NK-92 treated with Interleukin-12 subunit alpha and Interleukin-12 subunit beta, amount 100 ng/mL, for 24 hours (cell line): ENCODE measurements at regions not wholly inside any gene's neighbourhood (a gene's known extent, or its start where the extent isn't known, plus 50 kb on each side); places are given as distances from the start of the nearest gene placed in this dataset.

Source experiments
- DNase-seq: peaks from one replicate; lab custom pipeline; 2025; lab: John Stamatoyannopoulos, UW

- DNase-seq: no peak
Observed at GRCh38 chr1:116232989-116233514, 121.9 kb downstream of the MAB21L3 start.

GRCh38 chr1:116234429-116234828, 123.2 kb downstream of the MAB21L3 start:
- no peak for DNase-seq

GRCh38 chr1:116239916-116240315, 128.7 kb downstream of the MAB21L3 start:
- no peak for DNase-seq

GRCh38 chr1:116242741-116243140, 130.3 kb upstream of the ATP1A1 start:
- no peak for DNase-seq

GRCh38 chr1:116243333-116244054, 129.6 kb upstream of the ATP1A1 start:
- DNase-seq: no peak

GRCh38 chr1:116246174-116246573, 126.9 kb upstream of the ATP1A1 start:
- no peak for DNase-seq

- no peak for DNase-seq
Observed at GRCh38 chr1:116252271-116252670, 120.8 kb upstream of the ATP1A1 start.

- DNase-seq: no peak
Observed at GRCh38 chr1:116252785-116253184, 120.3 kb upstream of the ATP1A1 start.

GRCh38 chr1:116253566-116254382, 119.3 kb upstream of the ATP1A1 start:
- DNase-seq: no peak

- no peak for DNase-seq
Observed at GRCh38 chr1:116254776-116255175, 118.3 kb upstream of the ATP1A1 start.

- no peak for DNase-seq
Observed at GRCh38 chr1:116255486-116256285, 117.4 kb upstream of the ATP1A1 start.

GRCh38 chr1:116256286-116256649, 116.8 kb upstream of the ATP1A1 start:
- no peak for DNase-seq

GRCh38 chr1:116256875-116257274, 116.2 kb upstream of the ATP1A1 start:
- DNase-seq: no peak

- peak; percentile 22 for DNase-seq
Observed at GRCh38 chr1:116257341-116257767, 115.7 kb upstream of the ATP1A1 start.

GRCh38 chr1:116257836-116258235, 115.2 kb upstream of the ATP1A1 start:
- no peak for DNase-seq

GRCh38 chr1:116258668-116259419, 114.2 kb upstream of the ATP1A1 start:
- DNase-seq: no peak

GRCh38 chr1:116259663-116260062, 113.4 kb upstream of the ATP1A1 start:
- DNase-seq: peak; percentile 18

GRCh38 chr1:116260115-116260514, 112.9 kb upstream of the ATP1A1 start:
- no peak for DNase-seq

- no peak for DNase-seq
Observed at GRCh38 chr1:116260621-116261020, 112.4 kb upstream of the ATP1A1 start.

GRCh38 chr1:116261227-116261626, 111.8 kb upstream of the ATP1A1 start:
- DNase-seq: no peak

- no peak for DNase-seq
Observed at GRCh38 chr1:116262207-116262994, 110.6 kb upstream of the ATP1A1 start.
